Mammary epithelial cell (primary cell): ENCODE measurements at regions not wholly inside any gene's neighbourhood (a gene's known extent, or its start where the extent isn't known, plus 50 kb on each side); places are given as distances from the start of the nearest gene placed in this dataset.

ENCODE experiments used
- EZH2 ChIP-seq: IDR thresholded peaks from 2 replicates; pipeline ENCODE4 v1.6.1; 2012; ENCODE audit warnings: low read length, inconsistent platforms, borderline replicate concordance
- TF ChIP-seq, protein P1 (sequence below), 2 donors: IDR thresholded peaks in 1 of 2; conservative IDR thresholded peaks in 1 of 2; 2 replicates each; pipeline ENCODE4 v1.5.1; 2011 to 2012; ENCODE audit warnings: inconsistent platforms in 2 of 2, low read length in 2 of 2, mild to moderate bottlenecking in 2 of 2, control low read depth in 1 of 2, low read depth in 1 of 2; ENCODE audit not compliant: insufficient read depth in 1 of 2; ENCODE audit errors: extremely low read depth in 1 of 2

DNA sequence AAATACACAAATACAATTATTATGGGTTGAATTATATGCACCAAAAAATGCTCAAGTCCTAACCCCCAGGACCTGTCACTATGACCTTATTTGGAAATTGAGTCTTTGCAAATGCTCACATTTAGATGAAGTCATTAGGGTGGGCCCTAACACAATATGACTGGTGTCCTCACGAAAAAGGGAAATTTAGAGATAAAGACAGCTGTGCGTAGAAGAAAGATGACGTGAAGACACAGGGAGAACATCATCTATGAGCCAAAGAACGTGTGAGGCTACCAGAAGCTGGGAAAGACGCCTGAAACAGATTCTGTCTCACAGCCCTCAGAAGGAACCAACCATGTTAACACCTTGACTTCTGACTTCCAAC is 259.2 kb downstream of the EMP1 start:
- TF ChIP-seq, protein P1, sequence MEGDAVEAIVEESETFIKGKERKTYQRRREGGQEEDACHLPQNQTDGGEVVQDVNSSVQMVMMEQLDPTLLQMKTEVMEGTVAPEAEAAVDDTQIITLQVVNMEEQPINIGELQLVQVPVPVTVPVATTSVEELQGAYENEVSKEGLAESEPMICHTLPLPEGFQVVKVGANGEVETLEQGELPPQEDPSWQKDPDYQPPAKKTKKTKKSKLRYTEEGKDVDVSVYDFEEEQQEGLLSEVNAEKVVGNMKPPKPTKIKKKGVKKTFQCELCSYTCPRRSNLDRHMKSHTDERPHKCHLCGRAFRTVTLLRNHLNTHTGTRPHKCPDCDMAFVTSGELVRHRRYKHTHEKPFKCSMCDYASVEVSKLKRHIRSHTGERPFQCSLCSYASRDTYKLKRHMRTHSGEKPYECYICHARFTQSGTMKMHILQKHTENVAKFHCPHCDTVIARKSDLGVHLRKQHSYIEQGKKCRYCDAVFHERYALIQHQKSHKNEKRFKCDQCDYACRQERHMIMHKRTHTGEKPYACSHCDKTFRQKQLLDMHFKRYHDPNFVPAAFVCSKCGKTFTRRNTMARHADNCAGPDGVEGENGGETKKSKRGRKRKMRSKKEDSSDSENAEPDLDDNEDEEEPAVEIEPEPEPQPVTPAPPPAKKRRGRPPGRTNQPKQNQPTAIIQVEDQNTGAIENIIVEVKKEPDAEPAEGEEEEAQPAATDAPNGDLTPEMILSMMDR (conservative IDR thresholded peaks at IDR 0.05 in 1 of 2, IDR thresholded peaks at IDR 0.05 in 1 of 2; ENCODE audit: extremely low read depth in 1 of 2, insufficient read depth in 1 of 2, low read depth in 1 of 2, low read length in 2 of 2), result no peak
- TF ChIP-seq EZH2, result no peak
